OCI-LY7 (cell line): ENCODE measurements at regions not wholly inside any gene's neighbourhood (a gene's known extent, or its start where the extent isn't known, plus 50 kb on each side); places are given as distances from the start of the nearest gene placed in this dataset.

Source experiments
- BruUV-seq: library from RNA; stranded (reverse); fragments of 400-500 nt; replicated peaks from 2 replicates; lab custom pipeline; 2021; lab: Mats Ljungman, UMichigan
- CTCF ChIA-PET: fragments of 300-600 bp; sonication (Branson Sonifier 250); formaldehyde crosslinking; loops from one replicate; lab custom pipeline; 2022; ENCODE audit warnings: antibody characterized with exemption; ENCODE audit not compliant: unreplicated experiment; lab: Charles Lee
- POLR2A ChIA-PET: fragments of 300-600 bp; sonication (Branson Sonifier 250); formaldehyde crosslinking; loops from one replicate; lab custom pipeline; 2022; ENCODE audit warnings: antibody characterized with exemption; lab: Charles Lee
- DNase-seq: peaks from one replicate; pipeline ENCODE4 v3.0.0-alpha.2; 2015; ENCODE audit warnings: low spot score
- H2AFZ ChIP-seq: fragments of 200-600 bp; sonication (generic), shearing (Covaris generic); 2 replicates; pipeline ENCODE4 v1.6.1; 2014; ENCODE audit warnings: mild to moderate bottlenecking, antibody characterized with exemption, low read length, moderate library complexity
- H3K27ac ChIP-seq: fragments of 200-600 bp; sonication (generic); 2 replicates; pipeline ENCODE4 v1.5.1; 2014; ENCODE audit warnings: mixed run types, low read depth, mild to moderate bottlenecking, moderate library complexity, low read length, inconsistent platforms; ENCODE audit not compliant: poor library complexity, severe bottlenecking
- H3K36me3 ChIP-seq: fragments of 200-600 bp; sonication (generic); 2 replicates; pipeline ENCODE4 v1.6.1; 2014; ENCODE audit warnings: mild to moderate bottlenecking, antibody characterized with exemption, low read length, moderate library complexity, mixed read lengths; ENCODE audit not compliant: insufficient read depth
- H3K4me1 ChIP-seq: fragments of 200-600 bp; sonication (generic); 2 replicates; pipeline ENCODE4 v1.5.1; 2014; ENCODE audit warnings: mild to moderate bottlenecking, low read length; ENCODE audit not compliant: insufficient read depth, poor library complexity, severe bottlenecking
- H3K4me2 ChIP-seq: fragments of 200-600 bp; sonication (generic); 2 replicates; pipeline ENCODE4 v1.6.1; 2014; ENCODE audit warnings: mild to moderate bottlenecking, low read length
- H3K4me3 ChIP-seq: fragments of 200-600 bp; sonication (generic); 2 replicates; pipeline ENCODE4 v1.5.1; 2014; ENCODE audit warnings: mild to moderate bottlenecking, low read depth, low read length; ENCODE audit not compliant: poor library complexity, severe bottlenecking
- H3K79me2 ChIP-seq: fragments of 200-600 bp; sonication (generic); 2 replicates; pipeline ENCODE4 v1.6.1; 2016; ENCODE audit warnings: low read depth, mild to moderate bottlenecking, low read length, moderate library complexity, mixed read lengths; ENCODE audit not compliant: insufficient read depth
- H3K9me2 ChIP-seq: fragments of 200-600 bp; sonication (generic); 2 replicates; pipeline ENCODE4 v1.6.1; 2016; ENCODE audit warnings: mild to moderate bottlenecking, low read length, mixed read lengths; ENCODE audit not compliant: insufficient read depth
- H3K9me3 ChIP-seq: fragments of 200-600 bp; sonication (generic); 2 replicates; pipeline ENCODE4 v1.6.1; 2014; ENCODE audit warnings: mild to moderate bottlenecking, mixed run types, low read length, mixed read lengths
- H4K20me1 ChIP-seq: fragments of 200-600 bp; sonication (generic); 2 replicates; pipeline ENCODE4 v1.6.1; 2014; ENCODE audit warnings: mild to moderate bottlenecking, antibody characterized with exemption, low read length, moderate library complexity, mixed read lengths; ENCODE audit not compliant: insufficient read depth
- CTCF ChIP-seq: fragments of 200-600 bp; sonication (generic); conservative IDR thresholded peaks from 2 replicates; pipeline ENCODE4 v1.5.1; 2014; ENCODE audit warnings: mild to moderate bottlenecking, antibody characterized with exemption, low read length, moderate library complexity, mixed read lengths
- EZH2phosphoT487 ChIP-seq: fragments of 200-600 bp; sonication (generic); IDR thresholded peaks from 2 replicates; pipeline ENCODE4 v1.6.1; 2018; ENCODE audit warnings: low read depth, borderline replicate concordance, mild to moderate bottlenecking, mixed run types, antibody characterized with exemption, low read length, moderate library complexity, mixed read lengths
- intact Hi-C: fragments of 100-400 bp; cut with micrococcal nuclease; formaldehyde crosslinking; loops from one replicate; pipeline ENCODE4 v1.10.0; 2022; ENCODE audit not compliant: unreplicated experiment

DNA sequence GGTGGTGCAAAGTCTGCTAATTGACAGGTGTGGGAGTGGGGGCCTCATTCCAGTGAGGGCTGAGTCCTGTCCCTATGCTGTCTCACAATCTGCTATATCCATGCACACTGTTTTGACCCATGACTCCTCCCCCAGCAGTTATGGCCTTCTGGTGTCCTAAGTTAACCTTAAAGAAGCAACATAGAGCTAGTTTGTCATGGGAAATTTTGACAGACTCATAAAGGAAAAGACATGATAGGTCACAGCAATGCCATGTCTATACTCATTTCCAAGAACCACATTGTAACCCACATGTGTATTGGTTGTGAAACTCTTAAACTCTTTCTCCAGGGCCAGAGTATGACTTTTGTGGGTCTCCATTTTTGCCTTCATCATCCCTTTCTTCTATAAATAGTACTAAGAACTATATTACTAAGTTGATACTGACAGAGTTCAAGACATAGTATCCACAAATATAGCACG lies 78.2 kb upstream of the SLC1A4 start:
- Histone ChIP-seq H3K9me2 (no peaks in the 10 kb centered on the region), H3K79me2 (no peaks in the 10 kb centered on the region; the same call in 1 of the 2 replicates), H3K9me3 (no peaks in the 10 kb centered on the region), H3K27ac (no peak overlapping the region), H3K4me3 (no peak overlapping the region), H3K4me1 (peaks cover 45% of the 10 kb centered on the region), H3K4me2 (no peak overlapping the region), H4K20me1 (no peaks in the 10 kb centered on the region), H2AFZ (no peak overlapping the region), H3K36me3 (no peaks in the 10 kb centered on the region)
- POLR2A ChIA-PET = no interaction called here
- BruUV-seq = no TSS peak
- intact Hi-C loops = no loop called here
- no peak for DNase-seq
- TF ChIP-seq CTCF (no peak), EZH2phosphoT487 (no peak)
- CTCF ChIA-PET = no interaction called here

DNA sequence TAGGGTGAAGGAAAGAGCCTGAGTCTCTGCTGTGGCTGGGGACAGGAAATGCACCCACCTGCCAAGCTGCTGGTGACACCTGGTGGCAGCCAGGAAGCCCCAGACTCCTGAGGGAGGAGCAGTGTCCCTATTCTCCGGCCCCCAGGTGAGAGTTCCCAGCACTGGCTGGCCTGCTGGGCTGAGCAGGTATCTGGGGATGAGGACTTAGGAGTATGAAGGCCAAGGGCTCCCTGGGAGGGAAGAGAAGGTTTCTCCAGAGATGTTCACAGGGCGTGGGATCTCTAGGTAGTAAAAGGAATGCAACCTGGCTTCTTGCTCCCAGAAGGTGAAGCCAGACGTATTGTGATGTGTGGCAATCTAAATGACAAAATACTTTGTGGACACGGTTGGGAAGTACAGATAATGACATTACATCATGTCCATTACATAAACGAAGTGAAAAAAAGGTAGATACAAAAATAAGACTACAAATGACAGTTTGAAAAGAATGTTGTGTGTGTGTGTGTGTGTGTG lies 75.8 kb upstream of the SLC1A4 start:
- intact Hi-C loops = no loop called here
- POLR2A ChIA-PET = interaction anchor here (0.6 to 4.3 kb wide), 9 partner anchors 9 to 270 kb away, joined by 3 to 23 read pairs (median 4); no protein-coding TSS in a partner anchor
- Histone ChIP-seq H2AFZ (no peak overlapping the region), H3K27ac (peak overlapping the region; percentile 97), H3K9me2 (no peaks in the 10 kb centered on the region), H3K4me1 (peaks cover 63% of the 10 kb centered on the region), H3K9me3 (peaks cover 1% of the 10 kb centered on the region; the same call in 1 of the 2 replicates), H3K4me2 (peak overlapping the region; percentile 69), H4K20me1 (no peaks in the 10 kb centered on the region), H3K79me2 (peaks cover 1% of the 10 kb centered on the region; the same call in 1 of the 2 replicates), H3K36me3 (peaks cover 3% of the 10 kb centered on the region), H3K4me3 (peak overlapping the region; percentile 52)
- BruUV-seq = no TSS peak
- TF ChIP-seq CTCF = peak; percentile 89
- no peak for TF ChIP-seq EZH2phosphoT487
- peak; percentile 81 for DNase-seq
- CTCF ChIA-PET = interaction anchor here (0.6 to 1.0 kb wide), 2 partner anchors 106 to 162 kb away, joined by 3 read pairs; no protein-coding TSS in a partner anchor

- CTCF ChIA-PET = interaction anchor here (2.8 kb wide), 1 partner anchor 118 kb away, joined by 19 read pairs; no protein-coding TSS in a partner anchor
- peaks cover 5% of the 10 kb centered on the region; the same call in 1 of the 2 replicates for H3K79me2 ChIP-seq
- peaks cover 10% of the 10 kb centered on the region for H3K9me3 ChIP-seq
- BruUV-seq = no TSS peak
- TF ChIP-seq EZH2phosphoT487 (no peak), CTCF (no peak)
- peak overlapping the region; percentile 52 for H3K4me3 ChIP-seq
- peak overlapping the region; percentile 69 for H3K4me2 ChIP-seq
- H3K9me2 ChIP-seq = no peaks in the 10 kb centered on the region
- H3K4me1 ChIP-seq = peaks cover 66% of the 10 kb centered on the region
- intact Hi-C loops = no loop called here
- H3K27ac ChIP-seq = peak overlapping the region; percentile 97
- H4K20me1 ChIP-seq = no peaks in the 10 kb centered on the region
- peak; percentile 51 for DNase-seq
- peaks cover 12% of the 10 kb centered on the region for H3K36me3 ChIP-seq
- peak overlapping the region; percentile 8; the same call in 1 of the 2 replicates for H2AFZ ChIP-seq
- POLR2A ChIA-PET = interaction anchor here (0.6 to 4.3 kb wide), 14 partner anchors 9 to 327 kb away, joined by 3 to 26 read pairs (median 6); partner anchors contain the start of gene CEP68
These were observed 75.0 kb upstream of the SLC1A4 start for GRCh38 chr2:64914247-64914646.
